ENCODE measurements at regions not wholly inside any gene's neighbourhood (a gene's known extent, or its start where the extent isn't known, plus 50 kb on each side); places are given as distances from the start of the nearest gene placed in this dataset.
"Not testable (repeated sequence)": the region's sequence is repeated elsewhere in the genome, so short reads cannot be mapped to it uniquely, and the experiment has no call there.

- no peak overlapping the region for H3K27ac ChIP-seq
- in situ Hi-C loops (cut with MboI; ENCODE audit: low pct_unique_long_range_greater_than_20kb in 2 of 9, low sequenced_read_pairs in 9 of 9, unreplicated experiment in 9 of 9) = loop anchor here in 2 of 9 experiments (25.0 kb wide), 2 partner anchors 156 to 1131 kb away; no protein-coding TSS in a partner anchor
- WGBS, 10 experiments = 31 to 80% (median 56%) methylated on average over 1 to 3 of the region's 4 CpGs; no CpG with 5 or more reads in 6 of the 10 experiments
- H3K4me1 ChIP-seq (replicated peaks in 1 of 2) = peaks cover 0 to 18% of the 10 kb centered on the region in 2 donors
- H3K4me3 ChIP-seq = no peak overlapping the region
- no peak for ATAC-seq (replicated peaks in 6 of 8)
Observed at GRCh38 chr19:28456252-28456651, 756.7 kb downstream of the UQCRFS1 start.

GRCh38 chr19:28454083-28454482 lies 758.9 kb downstream of the UQCRFS1 start:
- Histone ChIP-seq H3K27ac (no peak overlapping the region), H3K4me3 (no peak overlapping the region), H3K4me1 (replicated peaks in 1 of 2) (peaks cover 0 to 18% of the 10 kb centered on the region in 2 donors)
- in situ Hi-C loops (cut with MboI; ENCODE audit: low pct_unique_long_range_greater_than_20kb in 2 of 9, low sequenced_read_pairs in 9 of 9, unreplicated experiment in 9 of 9) = loop anchor here in 2 of 9 experiments (25.0 kb wide), 2 partner anchors 158 to 1133 kb away; no protein-coding TSS in a partner anchor
- peak in 6 of 8 experiments; percentile 22 to 96 (median 40) for ATAC-seq (replicated peaks in 6 of 8)
- 0 to 83% (median 67%) methylated on average over 1 to 3 of the region's 3 CpGs; no CpG with 5 or more reads in 5 of the 10 experiments for WGBS, 10 experiments

GRCh38 chr19:28453420-28453819 lies 759.5 kb downstream of the UQCRFS1 start:
- peak in 5 of 8 experiments; percentile 33 to 76 (median 53) for ATAC-seq (replicated peaks in 6 of 8)
- in situ Hi-C loops (cut with MboI; ENCODE audit: low pct_unique_long_range_greater_than_20kb in 2 of 9, low sequenced_read_pairs in 9 of 9, unreplicated experiment in 9 of 9) = loop anchor here in 2 of 9 experiments (25.0 kb wide), 2 partner anchors 159 to 1134 kb away; no protein-coding TSS in a partner anchor
- Histone ChIP-seq H3K4me3 (no peak overlapping the region), H3K4me1 (replicated peaks in 1 of 2) (peaks cover 0 to 18% of the 10 kb centered on the region in 2 donors), H3K27ac (no peak overlapping the region)
- 29 to 82% (median 73%) methylated on average over 4 to 9 of the region's 9 CpGs; no CpG with 5 or more reads in 2 of the 10 experiments for WGBS, 10 experiments

GRCh38 chr19:28449803-28450202 lies 763.1 kb downstream of the UQCRFS1 start:
- ATAC-seq (replicated peaks in 6 of 8) = no peak
- in situ Hi-C loops (cut with MboI; ENCODE audit: low pct_unique_long_range_greater_than_20kb in 2 of 9, low sequenced_read_pairs in 9 of 9, unreplicated experiment in 9 of 9) = loop anchor here in 2 of 9 experiments (25.0 kb wide), 2 partner anchors 162 to 1137 kb away; no protein-coding TSS in a partner anchor
- Histone ChIP-seq H3K4me1 (replicated peaks in 1 of 2) (peaks cover 0 to 12% of the 10 kb centered on the region in 2 donors), H3K4me3 (no peak overlapping the region), H3K27ac (no peak overlapping the region)
- 17 to 100% (median 80%) methylated on average over 1 of the region's 1 CpG for WGBS, 10 experiments

- in situ Hi-C loops (cut with MboI; ENCODE audit: low pct_unique_long_range_greater_than_20kb in 2 of 9, low sequenced_read_pairs in 9 of 9, unreplicated experiment in 9 of 9) = no loop called here
- peaks cover 4 to 11% of the 10 kb centered on the region in 2 donors for H3K4me1 ChIP-seq (replicated peaks in 1 of 2)
- ATAC-seq (replicated peaks in 6 of 8) = no peak
- H3K4me3 ChIP-seq = no peak overlapping the region
- WGBS, 10 experiments = 57 to 77% (median 63%) methylated on average over 1 to 11 of the region's 12 CpGs; no CpG with 5 or more reads in 3 of the 10 experiments
- H3K27ac ChIP-seq = no peak overlapping the region
Observed at GRCh38 chr19:28446511-28446910, 766.4 kb downstream of the UQCRFS1 start.

- 40 to 100% (median 70%) methylated on average over 1 to 10 of the region's 11 CpGs; no CpG with 5 or more reads in 3 of the 10 experiments for WGBS, 10 experiments
- no peak for ATAC-seq (replicated peaks in 6 of 8)
- Histone ChIP-seq H3K4me3 (no peak overlapping the region), H3K27ac (no peak overlapping the region), H3K4me1 (replicated peaks in 1 of 2) (peaks cover 4 to 11% of the 10 kb centered on the region in 2 donors)
- in situ Hi-C loops (cut with MboI; ENCODE audit: low pct_unique_long_range_greater_than_20kb in 2 of 9, low sequenced_read_pairs in 9 of 9, unreplicated experiment in 9 of 9) = no loop called here
Observed at GRCh38 chr19:28445826-28446225, 767.1 kb downstream of the UQCRFS1 start.

GRCh38 chr19:28444362-28444761 lies 768.6 kb downstream of the UQCRFS1 start:
- Histone ChIP-seq H3K4me3 (no peak overlapping the region), H3K4me1 (replicated peaks in 1 of 2) (peaks cover 8 to 11% of the 10 kb centered on the region in 2 donors), H3K27ac (no peak overlapping the region)
- no peak for ATAC-seq (replicated peaks in 6 of 8)
- in situ Hi-C loops (cut with MboI; ENCODE audit: low pct_unique_long_range_greater_than_20kb in 2 of 9, low sequenced_read_pairs in 9 of 9, unreplicated experiment in 9 of 9) = no loop called here
- 0 to 100% (median 66%) methylated on average over 1 to 4 of the region's 4 CpGs; no CpG with 5 or more reads in 2 of the 10 experiments for WGBS, 10 experiments

GRCh38 chr19:28443361-28443760 lies 769.6 kb downstream of the UQCRFS1 start:
- H3K4me1 ChIP-seq (replicated peaks in 1 of 2) = peaks cover 8 to 11% of the 10 kb centered on the region in 2 donors
- no peak overlapping the region for H3K4me3 ChIP-seq
- peak overlapping the region in 1 of 2 donors; percentile 61 for H3K27ac ChIP-seq
- in situ Hi-C loops (cut with MboI; ENCODE audit: low pct_unique_long_range_greater_than_20kb in 2 of 9, low sequenced_read_pairs in 9 of 9, unreplicated experiment in 9 of 9) = no loop called here
- ATAC-seq (replicated peaks in 6 of 8) = peak in 5 of 8 experiments; percentile 88 to 97 (median 97)
- WGBS, 10 experiments = 44 to 71% (median 64%) methylated on average over 3 to 9 of the region's 9 CpGs; no CpG with 5 or more reads in 5 of the 10 experiments

GRCh38 chr19:28437390-28438346 lies 775.3 kb downstream of the UQCRFS1 start:
- WGBS, 10 experiments = 20 to 95% (median 61%) methylated on average over 2 to 6 of the region's 11 CpGs; no CpG with 5 or more reads in 2 of the 10 experiments
- in situ Hi-C loops (cut with MboI; ENCODE audit: low pct_unique_long_range_greater_than_20kb in 2 of 9, low sequenced_read_pairs in 9 of 9, unreplicated experiment in 9 of 9) = no loop called here
- Histone ChIP-seq H3K4me3 (no peak overlapping the region), H3K4me1 (replicated peaks in 1 of 2) (peaks cover 0 to 7% of the 10 kb centered on the region in 2 donors), H3K27ac (no peak overlapping the region)
- ATAC-seq (replicated peaks in 6 of 8) = no peak

GRCh38 chr19:28436320-28436719 lies 776.6 kb downstream of the UQCRFS1 start:
- no peak overlapping the region for H3K27ac ChIP-seq

GRCh38 chr19:28435551-28436271 lies 777.2 kb downstream of the UQCRFS1 start:
- WGBS, 10 experiments = 26 to 100% (median 69%) methylated on average over 1 to 8 of the region's 8 CpGs; no CpG with 5 or more reads in 1 of the 10 experiments
- peaks cover 5 to 7% of the 10 kb centered on the region in 2 donors for H3K4me1 ChIP-seq (replicated peaks in 1 of 2)
- H3K4me3 ChIP-seq = no peak overlapping the region
- H3K27ac ChIP-seq = no peak overlapping the region
- peak in 1 of 8 experiments; percentile 29 for ATAC-seq (replicated peaks in 6 of 8)
- in situ Hi-C loops (cut with MboI; ENCODE audit: low pct_unique_long_range_greater_than_20kb in 2 of 9, low sequenced_read_pairs in 9 of 9, unreplicated experiment in 9 of 9) = no loop called here

More at GRCh38 chr19:28436320-28436719, 776.6 kb downstream of the UQCRFS1 start:
- Histone ChIP-seq H3K4me1 (replicated peaks in 1 of 2) (peaks cover 0 to 7% of the 10 kb centered on the region in 2 donors), H3K4me3 (no peak overlapping the region)
- 69 to 100% (median 90%) methylated on average over 2 to 4 of the region's 4 CpGs; no CpG with 5 or more reads in 3 of the 10 experiments for WGBS, 10 experiments
- ATAC-seq (replicated peaks in 6 of 8) = no peak
- in situ Hi-C loops (cut with MboI; ENCODE audit: low pct_unique_long_range_greater_than_20kb in 2 of 9, low sequenced_read_pairs in 9 of 9, unreplicated experiment in 9 of 9) = no loop called here

GRCh38 chr19:28434794-28435193 lies 778.2 kb downstream of the UQCRFS1 start:
- 41 to 80% (median 60%) methylated on average over 2 to 7 of the region's 9 CpGs; no CpG with 5 or more reads in 4 of the 10 experiments for WGBS, 10 experiments
- H3K27ac ChIP-seq; ATAC-seq (replicated peaks in 6 of 8); in situ Hi-C loops (cut with MboI; ENCODE audit: low pct_unique_long_range_greater_than_20kb in 2 of 9, low sequenced_read_pairs in 9 of 9, unreplicated experiment in 9 of 9); H3K4me1 ChIP-seq (replicated peaks in 1 of 2); H3K4me3 ChIP-seq: not testable (repeated sequence)

All from motor neuron (in vitro differentiated cells).